Hepatocyte (in vitro differentiated cells): ENCODE measurements at regions not wholly inside any gene's neighbourhood (a gene's known extent, or its start where the extent isn't known, plus 50 kb on each side); places are given as distances from the start of the nearest gene placed in this dataset.

ENCODE experiments used
- CTCF ChIP-seq: fragments of 200-600 bp; sonication (generic); IDR thresholded peaks from 2 replicates; pipeline ENCODE4 v1.5.1; 2016; ENCODE audit warnings: antibody characterized with exemption, mild to moderate bottlenecking; ENCODE audit not compliant: poor library complexity
- EZH2phosphoT487 ChIP-seq: fragments of 200-600 bp; sonication (generic); IDR thresholded peaks from one replicate; pipeline ENCODE4 v1.6.1; 2018; ENCODE audit warnings: antibody characterized with exemption, mild to moderate bottlenecking, low read depth, moderate library complexity; ENCODE audit not compliant: unreplicated experiment, severe bottlenecking

- TF ChIP-seq CTCF, result no peak
- no peak for TF ChIP-seq EZH2phosphoT487
These were observed 369.9 kb downstream of the GALR1 start for GRCh38 chr18:77619525-77619924.
